GM23338 (cell line): ENCODE measurements at regions not wholly inside any gene's neighbourhood (a gene's known extent, or its start where the extent isn't known, plus 50 kb on each side); places are given as distances from the start of the nearest gene placed in this dataset.
A peak's percentile ranks its signal among the peaks of the same experiment; 100 is the strongest.

Source experiments
- ATAC-seq: fragments of 200-7000 bp; cut with Tn5 transposase; 3 replicates; pipeline ENCODE4 v1.9.1; 2020
- DNase-seq: peaks from one replicate; pipeline ENCODE4 v3.0.0-alpha.2; 2015; ENCODE audit warnings: low spot score
- H2AFZ ChIP-seq: fragments of 200-600 bp; sonication (generic); 2 replicates; pipeline ENCODE4 v1.8.0; 2016; ENCODE audit warnings: antibody characterized with exemption, mild to moderate bottlenecking, moderate library complexity
- H3F3A ChIP-seq: fragments of 200-600 bp; sonication (generic); replicated peaks from 2 replicates; pipeline ENCODE4 v1.8.0; 2017; ENCODE audit warnings: antibody characterized with exemption, mixed run types, low read depth
- H3K27ac ChIP-seq: fragments of 200-600 bp; sonication (generic); 2 replicates; pipeline ENCODE4 v1.6.1; 2016; ENCODE audit warnings: low read depth
- H3K27me3 ChIP-seq: fragments of 200-600 bp; sonication (generic); 2 replicates; pipeline ENCODE4 v1.8.0; 2016; ENCODE audit warnings: mild to moderate bottlenecking, mixed run types, moderate library complexity; ENCODE audit not compliant: insufficient read depth
- H3K36me3 ChIP-seq: fragments of 200-600 bp; sonication (generic); 2 replicates; pipeline ENCODE4 v1.8.0; 2016; ENCODE audit warnings: mild to moderate bottlenecking; ENCODE audit not compliant: insufficient read depth
- H3K4me1 ChIP-seq: fragments of 200-600 bp; sonication (generic); 2 replicates; pipeline ENCODE4 v1.8.0; 2016; ENCODE audit warnings: mild to moderate bottlenecking, moderate library complexity; ENCODE audit not compliant: insufficient read depth
- H3K4me2 ChIP-seq: fragments of 200-600 bp; sonication (generic); 2 replicates; pipeline ENCODE4 v1.7.1; 2017; ENCODE audit warnings: mixed run types
- H3K4me3 ChIP-seq: fragments of 200-600 bp; sonication (generic); 2 replicates; pipeline ENCODE4 v1.6.1; 2016; ENCODE audit warnings: mixed run types
- H3K79me2 ChIP-seq: fragments of 200-600 bp; sonication (generic); replicated peaks from 2 replicates; pipeline ENCODE4 v1.8.0; 2017; ENCODE audit warnings: mild to moderate bottlenecking; ENCODE audit not compliant: insufficient read depth
- H3K9me2 ChIP-seq: fragments of 200-600 bp; sonication (generic); 2 replicates; pipeline ENCODE4 v1.8.0; 2017; ENCODE audit not compliant: insufficient read depth
- H4K20me1 ChIP-seq: fragments of 200-600 bp; sonication (generic); replicated peaks from 2 replicates; pipeline ENCODE4 v1.8.0; 2017; ENCODE audit warnings: mild to moderate bottlenecking; ENCODE audit not compliant: insufficient read depth
- H3K27ac Mint-ChIP-seq: 2 replicates; pipeline ENCODE4 v1.8.0; 2020; ENCODE audit warnings: inconsistent platforms, mild to moderate bottlenecking, moderate library complexity, mixed read lengths
- H3K27me3 Mint-ChIP-seq: 3 replicates; pipeline ENCODE4 v1.8.0; 2022; ENCODE audit warnings: low read depth, mild to moderate bottlenecking, moderate library complexity, mixed read lengths, inconsistent platforms; ENCODE audit not compliant: insufficient read depth, poor library complexity
- H3K36me3 Mint-ChIP-seq: 3 replicates; pipeline ENCODE4 v1.8.0; 2021; ENCODE audit warnings: low read depth, mild to moderate bottlenecking, inconsistent platforms, moderate library complexity, mixed read lengths
- H3K4me1 Mint-ChIP-seq: 3 replicates; pipeline ENCODE4 v1.8.0; 2020; ENCODE audit warnings: mild to moderate bottlenecking, inconsistent platforms, mixed read lengths
- H3K4me3 Mint-ChIP-seq: 3 replicates; pipeline ENCODE4 v1.8.0; 2021; ENCODE audit warnings: moderate library complexity, mild to moderate bottlenecking, inconsistent platforms, mixed read lengths
- H3K9me3 Mint-ChIP-seq: 3 replicates; pipeline ENCODE4 v1.8.0; 2020; ENCODE audit warnings: moderate library complexity, mild to moderate bottlenecking, inconsistent platforms, mixed read lengths
- CTCF ChIP-seq, 2 experiments: fragments of 200-600 bp in 1 of 2; sonication (generic) in 1 of 2; conservative IDR thresholded peaks; 2 replicates each; pipeline versions ENCODE4 v1.5.1 to v1.6.1; 2016 to 2017; ENCODE audit warnings: antibody characterized with exemption in 2 of 2, low read depth in 2 of 2, mild to moderate bottlenecking in 2 of 2, moderate library complexity in 1 of 2
- ETS1 ChIP-seq: IDR thresholded peaks from 2 replicates; pipeline ENCODE4 v1.6.1; 2016; ENCODE audit warnings: antibody characterized with exemption
- EZH2 ChIP-seq: fragments of 200-600 bp; sonication (generic); IDR thresholded peaks from one replicate; pipeline ENCODE4 v1.8.0; 2017; ENCODE audit warnings: antibody characterized with exemption, mild to moderate bottlenecking, low read depth; ENCODE audit not compliant: unreplicated experiment
- EZH2phosphoT487 ChIP-seq: fragments of 200-600 bp; sonication (generic); IDR thresholded peaks from one replicate; pipeline ENCODE4 v1.8.1; 2018; ENCODE audit warnings: antibody characterized with exemption; ENCODE audit not compliant: unreplicated experiment
- JUNB ChIP-seq: IDR thresholded peaks from one replicate; pipeline ENCODE4 v1.6.1; 2016; ENCODE audit warnings: antibody characterized with exemption; ENCODE audit not compliant: unreplicated experiment
- POLR2AphosphoS5 ChIP-seq: IDR thresholded peaks from 2 replicates; pipeline ENCODE4 v1.6.1; 2016; ENCODE audit warnings: antibody characterized with exemption, low read depth
- REST ChIP-seq: IDR thresholded peaks from one replicate; pipeline ENCODE4 v1.6.1; 2018; ENCODE audit warnings: antibody characterized with exemption; ENCODE audit not compliant: unreplicated experiment
- STAT1 ChIP-seq: IDR thresholded peaks from one replicate; pipeline ENCODE4 v1.6.1; 2016; ENCODE audit warnings: antibody characterized with exemption; ENCODE audit not compliant: unreplicated experiment
- ZNF114 ChIP-seq: fragments of 250-450 bp; sonication (Bioruptor Pico); IDR thresholded peaks from 2 replicates; pipeline ENCODE4 v1.5.0; 2020; ENCODE audit warnings: mild to moderate bottlenecking, moderate library complexity
- ZNF331 ChIP-seq: fragments of 250-450 bp; sonication (Bioruptor Pico); IDR thresholded peaks from 2 replicates; pipeline ENCODE4 v1.5.0; 2020; ENCODE audit warnings: low read depth, mild to moderate bottlenecking, moderate library complexity

- H3K4me1 Mint-ChIP-seq: peaks cover 24% of the 10 kb centered on the region
- no peak for DNase-seq
- no peak for ATAC-seq
- Histone ChIP-seq H4K20me1 (no peaks in the 10 kb centered on the region), H3K36me3 (no peaks in the 10 kb centered on the region), H2AFZ (no peak overlapping the region), H3K9me2 (no peaks in the 10 kb centered on the region), H3K4me3 (no peak overlapping the region), H3K79me2 (no peaks in the 10 kb centered on the region), H3K4me2 (no peak overlapping the region), H3K27ac (no peak overlapping the region), H3K4me1 (peaks cover 9% of the 10 kb centered on the region), H3K27me3 (no peaks in the 10 kb centered on the region), H3F3A (no peaks in the 10 kb centered on the region)
- TF ChIP-seq EZH2phosphoT487: no peak
- no peak for TF ChIP-seq REST
- TF ChIP-seq STAT1: no peak
- no peak for TF ChIP-seq CTCF (conservative IDR thresholded peaks at IDR 0.05; ENCODE audit: low read depth in 2 of 2)
- TF ChIP-seq ZNF114 (CRISPR knock-in tag): no peak
- no peak for TF ChIP-seq ETS1
- no peak for TF ChIP-seq JUNB
- TF ChIP-seq EZH2: no peak
- peaks cover 2% of the 10 kb centered on the region for H3K27me3 Mint-ChIP-seq
- H3K27ac Mint-ChIP-seq: no peak overlapping the region
- H3K4me3 Mint-ChIP-seq: no peak overlapping the region
- no peaks in the 10 kb centered on the region for H3K9me3 Mint-ChIP-seq
- H3K36me3 Mint-ChIP-seq: no peaks in the 10 kb centered on the region
These were observed 80.8 kb upstream of the IL12B start for GRCh38 chr5:159411115-159411514.

GRCh38 chr5:159412284-159413046, 82.2 kb upstream of the IL12B start:
- peak; percentile 44; the same call in 2 of the 3 replicates for ATAC-seq
- TF ChIP-seq EZH2 (no peak), CTCF (conservative IDR thresholded peaks at IDR 0.05; ENCODE audit: low read depth in 2 of 2) (no peak), POLR2AphosphoS5 (no peak), EZH2phosphoT487 (no peak), ZNF114 (CRISPR knock-in tag) (no peak), REST (no peak), STAT1 (no peak), JUNB (no peak), ZNF331 (CRISPR knock-in tag) (no peak)

More at GRCh38 chr5:159412284-159413046, 82.2 kb upstream of the IL12B start:
- H3K36me3 Mint-ChIP-seq: no peaks in the 10 kb centered on the region
- Histone ChIP-seq H3K27ac (no peak overlapping the region), H3K4me3 (no peak overlapping the region), H3K9me2 (no peaks in the 10 kb centered on the region), H3K36me3 (no peaks in the 10 kb centered on the region), H4K20me1 (no peaks in the 10 kb centered on the region), H3K4me1 (peaks cover 9% of the 10 kb centered on the region), H2AFZ (peak overlapping the region; percentile 1; the same call in 1 of the 2 replicates), H3K79me2 (no peaks in the 10 kb centered on the region), H3K4me2 (no peak overlapping the region), H3F3A (no peaks in the 10 kb centered on the region), H3K27me3 (no peaks in the 10 kb centered on the region)
- peak; percentile 36 for DNase-seq
- no peak overlapping the region for H3K27ac Mint-ChIP-seq
- H3K4me1 Mint-ChIP-seq: peaks cover 22% of the 10 kb centered on the region
- H3K9me3 Mint-ChIP-seq: no peaks in the 10 kb centered on the region
- H3K27me3 Mint-ChIP-seq: no peaks in the 10 kb centered on the region
- H3K4me3 Mint-ChIP-seq: no peak overlapping the region
